Pons (tissue), 1 donor: ENCODE measurements at regions not wholly inside any gene's neighbourhood (a gene's known extent, or its start where the extent isn't known, plus 50 kb on each side); places are given as distances from the start of the nearest gene placed in this dataset.

Experiments
- DNase-seq: peaks from one replicate; pipeline ENCODE4 v3.0.0-alpha.2; 2016; ENCODE audit warnings: low spot score

GRCh38 chr18:78151948-78152725, 827.5 kb upstream of the SALL3 start:
- DNase-seq, result no peak

GRCh38 chr18:78153362-78153761, 826.3 kb upstream of the SALL3 start:
- DNase-seq, result no peak

GRCh38 chr18:78154444-78154843, 825.2 kb upstream of the SALL3 start:
- DNase-seq, result no peak

GRCh38 chr18:78154853-78155252, 824.8 kb upstream of the SALL3 start:
- DNase-seq, result no peak

GRCh38 chr18:78156466-78156865, 823.2 kb upstream of the SALL3 start:
- no peak for DNase-seq

- DNase-seq, result no peak
Observed at GRCh38 chr18:78158943-78159342, 820.7 kb upstream of the SALL3 start.

- DNase-seq, result no peak
Observed at GRCh38 chr18:78159397-78159796, 820.2 kb upstream of the SALL3 start.

- no peak for DNase-seq
Observed at GRCh38 chr18:78160961-78161656, 818.5 kb upstream of the SALL3 start.

GRCh38 chr18:78165525-78165924, 814.1 kb upstream of the SALL3 start:
- no peak for DNase-seq

GRCh38 chr18:78168526-78168925, 811.1 kb upstream of the SALL3 start:
- no peak for DNase-seq

- DNase-seq, result peak; percentile 80
Observed at GRCh38 chr18:78169174-78169864, 810.3 kb upstream of the SALL3 start.

- no peak for DNase-seq
Observed at GRCh38 chr18:78171954-78172353, 807.7 kb upstream of the SALL3 start.

- DNase-seq, result no peak
Observed at GRCh38 chr18:78174737-78175136, 804.9 kb upstream of the SALL3 start.

GRCh38 chr18:78178812-78179211, 800.8 kb upstream of the SALL3 start:
- DNase-seq, result no peak

GRCh38 chr18:78180741-78181140, 798.9 kb upstream of the SALL3 start:
- no peak for DNase-seq

- no peak for DNase-seq
Observed at GRCh38 chr18:78183815-78184214, 795.8 kb upstream of the SALL3 start.

GRCh38 chr18:78191276-78191675, 788.3 kb upstream of the SALL3 start:
- DNase-seq, result no peak

- DNase-seq, result peak; percentile 75
Observed at GRCh38 chr18:78192054-78192453, 787.6 kb upstream of the SALL3 start.

- DNase-seq, result peak; percentile 30
Observed at GRCh38 chr18:78196280-78196679, 783.3 kb upstream of the SALL3 start.

- DNase-seq, result no peak
Observed at GRCh38 chr18:78199002-78199401, 780.6 kb upstream of the SALL3 start.

- DNase-seq, result no peak
Observed at GRCh38 chr18:78199611-78200010, 780.0 kb upstream of the SALL3 start.

GRCh38 chr18:78207942-78208341, 771.7 kb upstream of the SALL3 start:
- DNase-seq, result peak; percentile 24

GRCh38 chr18:78208461-78208860, 771.2 kb upstream of the SALL3 start:
- DNase-seq, result no peak
